D721Med (cell line): ENCODE measurements at regions not wholly inside any gene's neighbourhood (a gene's known extent, or its start where the extent isn't known, plus 50 kb on each side); places are given as distances from the start of the nearest gene placed in this dataset.
A peak's percentile ranks its signal among the peaks of the same experiment; 100 is the strongest.

Source experiments
- DNase-seq: peaks from one replicate; pipeline ENCODE4 v3.0.0; 2011; ENCODE audit warnings: low spot score; ENCODE audit not compliant: insufficient read length
- FAIRE-seq: peaks from 2 replicates; lab custom pipeline; 2011; peaks lifted over from hg19 to GRCh38; lab: Jason Lieb, UNC
- CTCF ChIP-seq: IDR thresholded peaks from 2 replicates; pipeline ENCODE4 v1.5.1; 2012; ENCODE audit warnings: mild to moderate bottlenecking, control low read depth; ENCODE audit not compliant: insufficient read depth; ENCODE audit errors: missing control alignments

- no peak for DNase-seq
- no peak for FAIRE-seq
- TF ChIP-seq CTCF = no peak
Observed at GRCh38 chr10:4522296-4523000, 303.6 kb upstream of the AKR1E2 start.

- FAIRE-seq = no peak
- no peak for DNase-seq
- TF ChIP-seq CTCF = no peak
Observed at GRCh38 chr10:4519658-4520402, 306.2 kb upstream of the AKR1E2 start.

GRCh38 chr10:4517746-4518145 is 308.3 kb upstream of the AKR1E2 start:
- DNase-seq = no peak
- no peak for TF ChIP-seq CTCF
- FAIRE-seq = no peak

- no peak for FAIRE-seq
- TF ChIP-seq CTCF = no peak
Observed at GRCh38 chr10:4515721-4516120, 310.3 kb upstream of the AKR1E2 start.

GRCh38 chr10:4514445-4515108 is 311.4 kb upstream of the AKR1E2 start:
- no peak for TF ChIP-seq CTCF
- no peak for DNase-seq
- FAIRE-seq = no peak

More at GRCh38 chr10:4515721-4516120, 310.3 kb upstream of the AKR1E2 start:
- no peak for DNase-seq

- FAIRE-seq (no peak), DNase-seq (no peak)
- peak; percentile 77 for TF ChIP-seq CTCF
Observed at GRCh38 chr10:4512671-4513240, 313.3 kb upstream of the AKR1E2 start.
